ENCODE measurements at regions not wholly inside any gene's neighbourhood (a gene's known extent, or its start where the extent isn't known, plus 50 kb on each side); places are given as distances from the start of the nearest gene placed in this dataset.

DNA sequence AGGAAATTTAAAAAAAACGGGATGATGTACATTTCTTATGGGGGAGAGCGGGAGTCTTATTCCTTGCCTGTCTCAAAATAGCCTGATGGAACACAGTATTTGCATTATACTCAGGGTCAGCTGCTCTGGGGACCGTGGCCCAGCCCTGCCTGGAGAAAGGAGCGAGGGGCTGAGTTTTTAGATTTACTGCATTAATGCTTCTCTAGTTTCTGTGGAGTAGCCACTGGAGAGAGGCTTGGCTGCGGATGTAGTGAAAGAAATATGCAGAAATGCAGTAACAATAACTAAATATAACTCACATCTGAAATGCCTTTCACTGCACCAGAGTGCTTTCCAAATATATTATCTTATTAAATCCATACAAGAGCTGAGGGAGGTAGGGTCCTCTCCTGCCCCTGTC, 87.6 kb upstream of the MAP1LC3B2 start:
- no peak for DNase-seq (ENCODE audit: low read depth, low spot score)
- H3K4me3 ChIP-seq (ENCODE audit: low read depth, low read length): no peak overlapping the region
- CTCF ChIA-PET: no interaction called here
- no peak for TF ChIP-seq CTCF (IDR thresholded peaks at IDR 0.05; ENCODE audit: insufficient read depth, low read length, missing control alignments)
- POLR2A ChIA-PET: no interaction called here

DNA sequence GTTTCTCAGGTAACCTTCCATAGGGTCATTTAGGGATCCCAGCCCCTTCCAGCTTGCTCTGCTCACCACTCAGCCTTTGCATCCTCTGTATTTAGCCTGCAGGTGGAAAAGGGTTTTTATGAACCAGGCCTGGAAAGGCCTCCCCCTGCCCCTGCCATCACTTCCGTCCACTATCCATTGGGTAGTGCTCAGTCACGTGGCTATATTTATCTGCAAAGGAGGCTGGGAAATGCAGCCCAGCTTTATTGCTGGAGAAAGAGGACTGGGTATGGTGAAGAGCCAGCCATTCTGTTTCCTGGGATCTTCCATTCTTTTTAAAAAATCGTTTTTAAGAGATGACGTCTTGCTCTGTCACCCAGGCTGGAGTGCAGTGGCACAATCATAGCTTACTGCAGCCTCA, 87.0 kb upstream of the MAP1LC3B2 start:
- no peak for DNase-seq (ENCODE audit: low read depth, low spot score)
- no peak overlapping the region for H3K4me3 ChIP-seq (ENCODE audit: low read depth, low read length)
- ChIA-PET POLR2A (no interaction called here), CTCF (interaction anchor here (1.0 kb wide), 1 partner anchor 9 kb away, joined by 3 read pairs; no protein-coding TSS in a partner anchor)
- TF ChIP-seq CTCF (IDR thresholded peaks at IDR 0.05; ENCODE audit: insufficient read depth, low read length, missing control alignments): no peak

DNA sequence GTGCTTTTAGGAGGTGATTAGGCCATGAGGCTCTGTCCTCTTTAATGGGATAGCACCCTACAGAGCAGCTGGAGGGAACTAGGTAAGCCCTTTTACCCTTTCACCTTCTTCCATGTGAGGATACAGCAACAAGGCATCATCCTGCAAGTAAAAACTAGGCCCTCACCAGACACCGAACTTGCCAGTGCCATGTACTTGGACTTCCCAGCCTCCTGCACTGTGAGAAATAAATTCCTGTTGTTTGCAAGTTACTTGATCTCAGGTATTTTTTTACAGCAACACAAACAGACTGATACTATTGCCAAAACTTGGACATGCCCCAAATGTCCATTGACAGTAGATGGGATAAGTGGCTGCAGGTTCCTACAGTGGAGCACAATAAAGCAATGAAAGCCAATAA, 85.8 kb upstream of the MAP1LC3B2 start:
- ChIA-PET CTCF (no interaction called here), POLR2A (no interaction called here)
- H3K4me3 ChIP-seq (ENCODE audit: low read depth, low read length): no peak overlapping the region
- DNase-seq (ENCODE audit: low read depth, low spot score): no peak
- no peak for TF ChIP-seq CTCF (IDR thresholded peaks at IDR 0.05; ENCODE audit: insufficient read depth, low read length, missing control alignments)

DNA sequence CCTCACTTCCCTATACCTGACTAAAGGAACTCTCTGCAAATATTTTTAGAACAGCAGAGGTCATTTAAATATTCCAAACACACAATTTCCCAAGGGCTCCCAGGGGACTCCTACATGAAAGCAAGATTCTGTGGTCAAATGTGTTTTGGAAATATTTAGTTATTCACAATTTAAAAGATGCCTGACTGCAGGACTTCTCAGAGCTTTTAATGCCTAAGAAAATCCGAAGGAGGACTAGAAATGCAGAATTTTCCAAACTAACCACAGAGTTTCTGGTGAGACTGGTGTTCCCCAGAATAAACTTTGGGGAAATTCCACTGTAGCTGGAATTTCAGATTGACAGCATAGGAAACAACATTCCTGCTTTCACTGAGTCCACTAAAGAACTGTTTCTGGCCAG, 84.8 kb upstream of the MAP1LC3B2 start:
- no peak for TF ChIP-seq CTCF (IDR thresholded peaks at IDR 0.05; ENCODE audit: insufficient read depth, low read length, missing control alignments)
- H3K4me3 ChIP-seq (ENCODE audit: low read depth, low read length): no peak overlapping the region
- no peak for DNase-seq (ENCODE audit: low read depth, low spot score)
- ChIA-PET POLR2A (no interaction called here), CTCF (no interaction called here)

DNA sequence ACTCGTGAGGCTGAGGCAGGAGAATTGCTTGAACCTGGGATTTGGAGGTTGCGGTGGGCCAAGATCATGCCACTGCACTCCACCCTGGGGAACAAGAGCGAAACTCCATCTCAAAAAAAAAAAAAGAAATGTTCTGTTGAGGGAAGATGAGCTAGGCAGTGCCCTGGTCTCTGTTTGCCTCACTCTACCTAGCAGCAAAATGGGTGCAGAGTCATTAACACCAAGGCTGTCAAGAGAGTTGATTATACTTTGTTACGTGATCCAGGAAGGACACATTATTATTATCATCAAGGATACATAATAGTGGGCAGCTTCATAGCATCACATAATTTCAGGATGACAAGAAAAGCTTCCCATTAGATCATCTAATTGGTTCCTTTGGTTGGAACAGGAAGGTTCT, 84.3 kb upstream of the MAP1LC3B2 start:
- no peak overlapping the region for H3K4me3 ChIP-seq (ENCODE audit: low read depth, low read length)
- no peak for DNase-seq (ENCODE audit: low read depth, low spot score)
- CTCF ChIA-PET: no interaction called here
- no peak for TF ChIP-seq CTCF (IDR thresholded peaks at IDR 0.05; ENCODE audit: insufficient read depth, low read length, missing control alignments)
- POLR2A ChIA-PET: no interaction called here

DNA sequence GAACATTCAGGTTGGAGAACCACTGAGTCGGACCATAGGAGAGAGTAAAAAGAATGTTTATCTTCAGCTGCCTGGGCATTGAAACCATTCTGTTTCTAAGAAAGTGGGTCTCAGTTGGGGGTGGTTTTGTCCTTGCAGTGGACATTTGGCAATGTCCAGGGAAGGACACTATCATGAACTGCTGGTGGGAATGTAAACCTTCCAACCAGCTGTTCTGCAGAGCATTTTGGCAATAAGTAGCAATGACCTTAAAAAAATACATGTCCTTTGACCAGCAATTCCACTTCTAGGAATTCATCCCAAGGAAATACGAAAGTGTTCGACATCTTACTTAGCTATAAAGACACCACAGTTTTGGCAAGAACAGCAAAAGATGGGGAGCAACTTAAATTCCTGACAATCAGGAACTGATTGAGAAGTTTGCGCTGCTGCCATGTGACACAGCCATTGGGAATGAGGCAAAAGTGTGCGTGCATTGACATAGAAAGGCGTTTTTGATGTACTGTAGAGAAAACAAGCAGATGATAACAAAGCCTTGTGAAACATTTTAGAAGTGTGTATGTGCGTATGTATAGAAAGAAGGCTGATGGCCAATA, 82.9 kb upstream of the MAP1LC3B2 start:
- no peak overlapping the region for H3K4me3 ChIP-seq (ENCODE audit: low read depth, low read length)
- ChIA-PET CTCF (no interaction called here), POLR2A (interaction anchor here (0.7 kb wide), 1 partner anchor 13 kb away, joined by 3 read pairs; no protein-coding TSS in a partner anchor)
- no peak for DNase-seq (ENCODE audit: low read depth, low spot score)
- no peak for TF ChIP-seq CTCF (IDR thresholded peaks at IDR 0.05; ENCODE audit: insufficient read depth, low read length, missing control alignments)

Data from AG04449 (cell line).